BE2C (cell line): ENCODE measurements at regions not wholly inside any gene's neighbourhood (a gene's known extent, or its start where the extent isn't known, plus 50 kb on each side); places are given as distances from the start of the nearest gene placed in this dataset.
A peak's percentile ranks its signal among the peaks of the same experiment; 100 is the strongest.

ENCODE experiments used
- DNase-seq: peaks from one replicate; pipeline ENCODE4 v3.0.0-alpha.2; 2020
- H3K27me3 ChIP-seq: fragments of 250-450 bp; sonication (Bioruptor Pico); 2 replicates; pipeline ENCODE4 v1.5.1; 2020; ENCODE audit warnings: mild to moderate bottlenecking
- H3K36me3 ChIP-seq: fragments of 250-450 bp; sonication (Bioruptor Pico); 2 replicates; pipeline ENCODE4 v1.5.1; 2020; ENCODE audit warnings: mild to moderate bottlenecking
- H3K4me1 ChIP-seq: fragments of 250-450 bp; sonication (Bioruptor Pico); 2 replicates; pipeline ENCODE4 v1.5.1; 2020
- H3K4me3 ChIP-seq: 2 replicates; pipeline ENCODE4 v1.5.1; 2011; ENCODE audit warnings: low read depth, low read length
- H3K9me3 ChIP-seq: fragments of 250-450 bp; sonication (Bioruptor Pico); 2 replicates; pipeline ENCODE4 v1.5.1; 2020
- TF ChIP-seq, protein P1 (sequence below): IDR thresholded peaks from 2 replicates; pipeline ENCODE4 v1.5.1; 2012; ENCODE audit warnings: mild to moderate bottlenecking, low read depth, low read length

DNA sequence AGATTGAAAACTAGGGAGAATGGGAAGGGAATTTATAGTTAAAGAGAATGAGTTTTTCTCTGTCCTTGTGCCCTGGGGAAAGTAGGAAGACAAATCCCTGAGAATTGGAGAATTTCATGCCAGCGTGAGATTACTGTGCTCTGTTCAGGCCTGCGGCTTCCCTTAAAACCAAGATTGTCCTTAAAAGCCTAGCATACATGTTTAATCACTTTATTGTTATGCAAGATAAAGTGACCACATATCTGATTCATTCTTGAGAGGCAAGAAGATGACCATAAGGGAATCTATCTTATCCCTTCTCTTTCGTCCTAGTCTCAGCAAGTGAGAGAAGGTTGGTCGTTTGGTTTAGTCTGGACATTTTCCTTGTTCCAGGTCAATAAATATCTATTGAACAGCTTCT is 75.9 kb downstream of the ADCYAP1 start:
- no peaks in the 10 kb centered on the region; the same call in 1 of the 2 replicates for H3K4me1 ChIP-seq

DNA sequence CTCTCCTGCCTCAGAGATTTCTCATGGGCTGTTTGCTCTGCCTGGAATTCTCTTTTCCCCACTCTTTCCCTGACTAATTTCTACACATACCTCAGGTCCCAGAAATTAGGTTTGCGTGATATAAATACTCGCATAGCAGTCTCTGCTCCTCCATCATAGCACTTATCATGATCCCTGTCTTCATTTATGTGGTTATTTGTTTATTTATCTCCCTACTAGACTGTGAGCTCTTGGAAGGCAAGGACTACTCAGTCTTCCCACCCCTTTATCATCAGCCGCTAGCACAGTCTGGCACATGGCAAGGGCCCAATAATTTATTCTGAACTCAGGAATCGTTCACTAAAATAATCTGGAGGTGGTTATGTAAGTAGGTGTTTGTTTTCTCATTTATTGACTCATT is 79.3 kb downstream of the ADCYAP1 start:
- DNase-seq: no peak
- TF ChIP-seq, protein P1, sequence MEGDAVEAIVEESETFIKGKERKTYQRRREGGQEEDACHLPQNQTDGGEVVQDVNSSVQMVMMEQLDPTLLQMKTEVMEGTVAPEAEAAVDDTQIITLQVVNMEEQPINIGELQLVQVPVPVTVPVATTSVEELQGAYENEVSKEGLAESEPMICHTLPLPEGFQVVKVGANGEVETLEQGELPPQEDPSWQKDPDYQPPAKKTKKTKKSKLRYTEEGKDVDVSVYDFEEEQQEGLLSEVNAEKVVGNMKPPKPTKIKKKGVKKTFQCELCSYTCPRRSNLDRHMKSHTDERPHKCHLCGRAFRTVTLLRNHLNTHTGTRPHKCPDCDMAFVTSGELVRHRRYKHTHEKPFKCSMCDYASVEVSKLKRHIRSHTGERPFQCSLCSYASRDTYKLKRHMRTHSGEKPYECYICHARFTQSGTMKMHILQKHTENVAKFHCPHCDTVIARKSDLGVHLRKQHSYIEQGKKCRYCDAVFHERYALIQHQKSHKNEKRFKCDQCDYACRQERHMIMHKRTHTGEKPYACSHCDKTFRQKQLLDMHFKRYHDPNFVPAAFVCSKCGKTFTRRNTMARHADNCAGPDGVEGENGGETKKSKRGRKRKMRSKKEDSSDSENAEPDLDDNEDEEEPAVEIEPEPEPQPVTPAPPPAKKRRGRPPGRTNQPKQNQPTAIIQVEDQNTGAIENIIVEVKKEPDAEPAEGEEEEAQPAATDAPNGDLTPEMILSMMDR: no peak
- no peaks in the 10 kb centered on the region for H3K36me3 ChIP-seq
- H3K9me3 ChIP-seq: no peaks in the 10 kb centered on the region
- H3K27me3 ChIP-seq: no peaks in the 10 kb centered on the region
- peaks cover 7% of the 10 kb centered on the region for H3K4me1 ChIP-seq
- no peak overlapping the region for H3K4me3 ChIP-seq

More for the DNA sequence above, 75.9 kb downstream of the ADCYAP1 start:
- Histone ChIP-seq H3K4me3 (no peak overlapping the region), H3K36me3 (no peaks in the 10 kb centered on the region), H3K27me3 (no peaks in the 10 kb centered on the region), H3K9me3 (no peaks in the 10 kb centered on the region)
- TF ChIP-seq, protein P1: no peak
- no peak for DNase-seq

DNA sequence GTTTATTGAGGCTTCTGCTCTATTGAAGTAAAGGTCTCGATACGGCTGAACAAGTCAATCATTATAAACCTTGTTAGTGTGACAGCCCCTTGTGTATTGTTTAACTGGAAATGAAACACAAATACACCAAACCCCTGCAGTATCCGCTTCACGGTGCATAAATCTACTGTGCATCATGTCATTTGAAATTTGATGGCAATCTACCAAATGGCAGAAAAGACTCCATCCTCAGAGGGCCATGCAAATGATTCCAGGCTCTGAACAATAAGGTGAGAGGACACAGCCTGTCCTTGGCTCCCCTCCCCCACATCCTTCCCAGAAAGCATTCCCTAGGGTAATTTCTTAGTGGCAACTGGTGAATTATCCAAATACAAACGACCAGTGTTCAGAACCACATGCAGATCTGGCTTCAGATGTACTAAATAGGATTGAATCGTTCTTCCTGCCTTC is 80.6 kb downstream of the ADCYAP1 start:
- Histone ChIP-seq H3K4me3 (peak overlapping the region; percentile 16; the same call in 1 of the 2 replicates), H3K9me3 (no peaks in the 10 kb centered on the region), H3K27me3 (no peaks in the 10 kb centered on the region), H3K36me3 (no peaks in the 10 kb centered on the region), H3K4me1 (peaks cover 7% of the 10 kb centered on the region)
- TF ChIP-seq, protein P1: no peak
- DNase-seq: peak; percentile 67

DNA sequence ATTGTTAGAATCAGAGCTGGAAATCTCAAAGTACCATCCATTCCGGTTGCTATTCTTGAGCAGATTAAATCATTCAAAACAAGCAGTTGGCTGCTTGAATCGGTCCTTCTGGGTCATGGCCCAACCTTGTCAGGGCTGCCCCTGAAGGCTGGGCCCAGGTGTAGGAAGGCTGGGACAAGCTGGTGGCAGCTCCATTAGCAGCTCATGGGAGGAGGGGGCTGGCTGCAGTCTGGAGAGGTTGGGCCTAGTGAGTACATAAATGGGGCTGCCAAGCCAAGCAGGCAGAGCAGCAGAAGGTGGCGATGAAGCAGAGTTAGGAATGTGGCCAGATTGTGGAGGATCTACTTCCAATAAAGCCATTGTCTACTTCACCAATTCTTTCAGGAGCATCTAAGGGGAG is 81.4 kb downstream of the ADCYAP1 start:
- peaks cover 7% of the 10 kb centered on the region for H3K4me1 ChIP-seq
- H3K4me3 ChIP-seq: peak overlapping the region; percentile 16
- TF ChIP-seq, protein P1: no peak
- no peaks in the 10 kb centered on the region for H3K27me3 ChIP-seq
- no peaks in the 10 kb centered on the region for H3K36me3 ChIP-seq
- no peaks in the 10 kb centered on the region for H3K9me3 ChIP-seq
- peak; percentile 48 for DNase-seq

DNA sequence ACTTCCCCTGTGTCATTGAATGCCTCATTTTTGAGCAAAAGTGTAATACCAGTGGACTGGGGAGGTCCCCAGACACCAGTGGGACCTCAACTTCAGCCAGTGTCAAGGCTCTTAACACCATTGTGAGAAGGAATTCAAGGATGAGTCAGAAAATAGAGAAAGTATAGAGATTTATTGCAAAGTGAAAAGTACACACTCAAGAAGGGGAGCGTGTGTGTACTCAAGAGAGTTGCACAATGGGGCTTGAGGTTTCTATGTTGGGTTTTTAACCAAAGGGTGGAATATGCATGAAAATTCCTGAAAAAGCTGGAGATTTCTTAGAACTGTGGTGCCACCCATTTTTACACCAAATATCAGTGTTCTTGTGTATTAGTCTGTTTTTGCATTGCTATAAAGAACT is 81.9 kb downstream of the ADCYAP1 start:
- H3K27me3 ChIP-seq: no peaks in the 10 kb centered on the region
- no peaks in the 10 kb centered on the region for H3K36me3 ChIP-seq
- peaks cover 7% of the 10 kb centered on the region for H3K4me1 ChIP-seq
- no peak for DNase-seq
- H3K9me3 ChIP-seq: no peaks in the 10 kb centered on the region
- no peak overlapping the region for H3K4me3 ChIP-seq
- TF ChIP-seq, protein P1: no peak

DNA sequence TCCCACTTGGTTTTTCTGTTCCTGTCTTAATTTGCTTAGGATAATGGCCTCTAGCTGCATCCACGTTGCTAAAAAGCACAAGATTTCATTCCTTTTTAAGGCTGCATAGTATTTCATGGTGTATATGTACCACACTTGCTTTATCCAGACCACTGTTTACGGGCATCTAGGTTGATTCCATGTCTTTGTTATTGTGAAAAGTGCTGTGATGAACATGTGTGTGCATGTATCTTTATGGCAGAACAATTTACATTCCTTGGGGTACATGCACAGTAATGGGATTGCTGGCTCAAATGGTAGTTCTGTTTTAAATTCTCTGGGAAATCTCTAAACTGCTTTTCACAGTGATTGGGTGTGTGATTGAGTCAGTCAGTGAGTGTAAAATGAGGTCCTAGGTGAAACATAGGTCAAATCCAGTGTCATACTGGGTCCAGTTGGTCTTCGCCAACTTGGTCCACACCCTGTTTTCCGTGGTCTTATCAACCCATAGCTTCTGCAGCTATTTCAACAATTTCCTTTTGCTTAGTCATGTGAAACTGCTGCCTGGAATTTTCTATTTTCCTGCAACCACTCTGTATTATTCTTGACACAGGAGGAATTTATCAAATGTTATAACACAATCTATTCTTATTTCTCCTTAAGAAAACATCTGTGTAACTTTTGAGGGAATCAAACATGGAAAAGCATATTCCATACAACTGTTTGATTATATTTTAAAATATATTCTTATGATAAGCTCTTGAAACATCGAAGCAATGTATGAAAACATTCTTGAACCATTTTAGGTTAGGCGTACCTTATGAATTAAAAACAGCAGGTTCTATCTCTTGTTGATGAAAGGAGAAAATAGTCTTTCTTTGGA is 82.9 kb downstream of the ADCYAP1 start:
- Histone ChIP-seq H3K36me3 (no peaks in the 10 kb centered on the region), H3K9me3 (no peaks in the 10 kb centered on the region), H3K4me1 (peaks cover 7% of the 10 kb centered on the region), H3K4me3 (no peak overlapping the region), H3K27me3 (no peaks in the 10 kb centered on the region)
- TF ChIP-seq, protein P1: no peak
- DNase-seq: no peak
